Gastroesophageal sphincter (tissue), 4 donors: ENCODE measurements at regions not wholly inside any gene's neighbourhood (a gene's known extent, or its start where the extent isn't known, plus 50 kb on each side); places are given as distances from the start of the nearest gene placed in this dataset.

Source experiments
- ATAC-seq: fragments of 150-250 bp; one replicate; pipeline ENCODE4 v1.9.1; 2016; ENCODE audit warnings: mild to moderate bottlenecking, moderate library complexity
- H3K27ac ChIP-seq, 4 donors: fragments of 200-600 bp; sonication (generic) in 3 of 4; 1 replicate in 3 of 4; 2 replicates in 1 of 4; pipeline ENCODE4 v1.5.1; 2016 to 2019
- H3K27me3 ChIP-seq: fragments of 200-600 bp; sonication (generic); one replicate; pipeline ENCODE4 v1.5.1; 2019
- H3K36me3 ChIP-seq, 2 donors: fragments of 200-600 bp; sonication (generic); one replicate each; pipeline ENCODE4 v1.5.1; 2019; ENCODE audit warnings: control low read depth in 1 of 2
- H3K4me1 ChIP-seq, 3 donors: fragments of 200-600 bp; sonication (generic); 1 replicate in 2 of 3; 2 replicates in 1 of 3; pipeline ENCODE4 v1.5.1; 2016 to 2019; ENCODE audit warnings: control low read depth in 2 of 3
- H3K4me3 ChIP-seq, 2 donors: fragments of 200-600 bp; sonication (generic); one replicate each; pipeline ENCODE4 v1.5.1; 2019; ENCODE audit warnings: mild to moderate bottlenecking in 1 of 2, moderate library complexity in 1 of 2
- H3K9me3 ChIP-seq, 3 donors: fragments of 200-600 bp; sonication (generic); one replicate each; pipeline ENCODE4 v1.5.1; 2017 to 2019; ENCODE audit warnings: control low read depth in 2 of 3
- CTCF ChIP-seq, 4 experiments: fragments of 200-600 bp in 2 of 4; fragments of 450-650 bp in 2 of 4; sonication (generic) in 1 of 4; IDR thresholded peaks; one replicate each; pipeline ENCODE4 v1.5.1; 2017 to 2019; ENCODE audit warnings: antibody characterized with exemption in 4 of 4, mild to moderate bottlenecking in 2 of 4, moderate library complexity in 2 of 4
- EP300 ChIP-seq: sonication (generic); formaldehyde crosslinking; IDR thresholded peaks from one replicate; pipeline ENCODE4 v1.6.1; 2017; ENCODE audit warnings: antibody characterized with exemption, mild to moderate bottlenecking
- POLR2A ChIP-seq, 2 donors: fragments of 450-650 bp; IDR thresholded peaks; one replicate each; pipeline ENCODE4 v1.6.1; 2017; ENCODE audit warnings: antibody characterized with exemption in 2 of 2, mild to moderate bottlenecking in 2 of 2, moderate library complexity in 1 of 2
- POLR2AphosphoS5 ChIP-seq: sonication (generic); formaldehyde crosslinking; IDR thresholded peaks from one replicate; pipeline ENCODE4 v1.6.1; 2017; ENCODE audit warnings: antibody characterized with exemption
- WGBS, 2 donors: methylation state at CpG; one replicate each; pipeline ENCODE4 v1.1.5; 2018; ENCODE audit warnings: low coverage in 1 of 2; 5-methylcytosine and 5-hydroxymethylcytosine counted together

GRCh38 chr16:65281586-65281985 lies 159.7 kb upstream of the CDH11 start:
- Histone ChIP-seq H3K27me3 (no peaks in the 10 kb centered on the region), H3K4me1 (peaks cover 0 to 14% (median 0%) of the 10 kb centered on the region in 3 donors), H3K27ac (no peak overlapping the region), H3K9me3 (no peaks in the 10 kb centered on the region), H3K36me3 (no peaks in the 10 kb centered on the region), H3K4me3 (no peak overlapping the region)
- ATAC-seq, result no peak
- TF ChIP-seq CTCF (IDR thresholded peaks at IDR 0.05), result no peak
- no peak for TF ChIP-seq POLR2AphosphoS5
- TF ChIP-seq EP300, result no peak
- no peak for TF ChIP-seq POLR2A (IDR thresholded peaks at IDR 0.05)
- 83% methylated on average over 1 of the region's 2 CpGs; no CpG with 5 or more reads in 1 of the 2 donors for WGBS, 2 donors

- H3K36me3 ChIP-seq, result no peaks in the 10 kb centered on the region
- no peak overlapping the region for H3K4me3 ChIP-seq
- no peaks in the 10 kb centered on the region for H3K9me3 ChIP-seq
- H3K27ac ChIP-seq, result no peak overlapping the region
- no peak for ATAC-seq
- 43 to 84% methylated on average over 3 to 8 of the region's 8 CpGs for whole genome bisulfite sequencing, 2 donors
- no peaks in the 10 kb centered on the region for H3K27me3 ChIP-seq
- peaks cover 0 to 14% (median 0%) of the 10 kb centered on the region in 3 donors for H3K4me1 ChIP-seq
- TF ChIP-seq POLR2A (IDR thresholded peaks at IDR 0.05), result no peak
- TF ChIP-seq EP300, result no peak
- no peak for TF ChIP-seq POLR2AphosphoS5
- TF ChIP-seq CTCF (IDR thresholded peaks at IDR 0.05), result no peak
These were observed 159.1 kb upstream of the CDH11 start for GRCh38 chr16:65280845-65281512.

- Histone ChIP-seq H3K27ac (no peak overlapping the region), H3K9me3 (no peaks in the 10 kb centered on the region), H3K36me3 (no peaks in the 10 kb centered on the region), H3K4me3 (no peak overlapping the region), H3K4me1 (no peaks in the 10 kb centered on the region), H3K27me3 (no peaks in the 10 kb centered on the region)
- no peak for ATAC-seq
- 80 to 91% methylated on average over 1 of the region's 1 CpG for WGBS, 2 donors
- TF ChIP-seq EP300, result no peak
These were observed 157.7 kb upstream of the CDH11 start for GRCh38 chr16:65279576-65279975.

GRCh38 chr16:65278874-65279273 lies 157.0 kb upstream of the CDH11 start:
- no peaks in the 10 kb centered on the region for H3K27me3 ChIP-seq
- no peaks in the 10 kb centered on the region for H3K4me1 ChIP-seq
- WGBS, 2 donors, result 74 to 89% methylated on average over 2 to 3 of the region's 6 CpGs
- no peaks in the 10 kb centered on the region for H3K36me3 ChIP-seq
- H3K27ac ChIP-seq, result no peak overlapping the region
- H3K9me3 ChIP-seq, result no peaks in the 10 kb centered on the region
- ATAC-seq, result no peak
- H3K4me3 ChIP-seq, result no peak overlapping the region
- no peak for TF ChIP-seq POLR2A (IDR thresholded peaks at IDR 0.05)
- no peak for TF ChIP-seq POLR2AphosphoS5
- TF ChIP-seq EP300, result no peak
- no peak for TF ChIP-seq CTCF (IDR thresholded peaks at IDR 0.05)

GRCh38 chr16:65274566-65274965 lies 152.7 kb upstream of the CDH11 start:
- H3K4me1 ChIP-seq, result no peaks in the 10 kb centered on the region
- no peak for ATAC-seq
- H3K27ac ChIP-seq, result no peak overlapping the region
- H3K27me3 ChIP-seq, result no peaks in the 10 kb centered on the region
- TF ChIP-seq EP300 (no peak), CTCF (IDR thresholded peaks at IDR 0.05) (no peak), POLR2AphosphoS5 (no peak), POLR2A (IDR thresholded peaks at IDR 0.05) (no peak)
- no peaks in the 10 kb centered on the region for H3K36me3 ChIP-seq
- 73 to 95% methylated on average over 2 to 3 of the region's 3 CpGs for WGBS, 2 donors
- H3K9me3 ChIP-seq, result no peaks in the 10 kb centered on the region
- H3K4me3 ChIP-seq, result no peak overlapping the region
